Activated CD4-positive, alpha-beta memory T cell treated with anti-CD3 and anti-CD28 coated beads, Interleukin-2, amount 10 ng/mL, durations not matched to agents 7 days and 5 days (primary cell): ENCODE measurements at regions not wholly inside any gene's neighbourhood (a gene's known extent, or its start where the extent isn't known, plus 50 kb on each side); places are given as distances from the start of the nearest gene placed in this dataset.

Source experiments
- CTCF ChIA-PET: fragments of 350-600 bp; sonication (Branson Sonifier 250); formaldehyde crosslinking; loops from one replicate; lab custom pipeline; 2021; ENCODE audit warnings: antibody characterized with exemption, inconsistent platforms; lab: Charles Lee
- POLR2A ChIA-PET: fragments of 350-600 bp; sonication (Branson Sonifier 250); formaldehyde crosslinking; loops from one replicate; lab custom pipeline; 2021; ENCODE audit warnings: antibody characterized with exemption; lab: Charles Lee
- DNase-seq: peaks from one replicate; pipeline ENCODE4 v3.0.0-alpha.2; 2020
- H3K27ac Mint-ChIP-seq: one replicate; pipeline ENCODE4 v1.8.0; 2021; ENCODE audit warnings: mild to moderate bottlenecking, mixed read lengths
- H3K27me3 Mint-ChIP-seq: one replicate; pipeline ENCODE4 v1.8.0; 2021; ENCODE audit warnings: mixed read lengths
- H3K36me3 Mint-ChIP-seq: one replicate; pipeline ENCODE4 v1.8.0; 2021; ENCODE audit warnings: low read depth, mixed read lengths
- H3K4me1 Mint-ChIP-seq: one replicate; pipeline ENCODE4 v1.8.0; 2021; ENCODE audit warnings: mixed read lengths
- H3K4me3 Mint-ChIP-seq: one replicate; pipeline ENCODE4 v1.8.0; 2021; ENCODE audit warnings: mild to moderate bottlenecking, mixed read lengths
- H3K9me3 Mint-ChIP-seq: one replicate; pipeline ENCODE4 v1.8.0; 2021; ENCODE audit warnings: mixed read lengths

- POLR2A ChIA-PET = no interaction called here
- H3K36me3 Mint-ChIP-seq = no peaks in the 10 kb centered on the region
- DNase-seq = no peak
- CTCF ChIA-PET = no interaction called here
- H3K4me1 Mint-ChIP-seq = no peaks in the 10 kb centered on the region
- peaks cover 3% of the 10 kb centered on the region for H3K9me3 Mint-ChIP-seq
- H3K4me3 Mint-ChIP-seq = no peak overlapping the region
- no peaks in the 10 kb centered on the region for H3K27me3 Mint-ChIP-seq
- no peak overlapping the region for H3K27ac Mint-ChIP-seq
Observed at GRCh38 chr4:162352580-162353107, 188.8 kb upstream of the FSTL5 start.

GRCh38 chr4:162350331-162350730, 186.5 kb upstream of the FSTL5 start:
- no peak overlapping the region for H3K27ac Mint-ChIP-seq
- H3K4me1 Mint-ChIP-seq = no peaks in the 10 kb centered on the region
- ChIA-PET CTCF (no interaction called here), POLR2A (no interaction called here)
- DNase-seq = no peak
- no peak overlapping the region for H3K4me3 Mint-ChIP-seq
- peaks cover 3% of the 10 kb centered on the region for H3K9me3 Mint-ChIP-seq
- H3K36me3 Mint-ChIP-seq = no peaks in the 10 kb centered on the region
- no peaks in the 10 kb centered on the region for H3K27me3 Mint-ChIP-seq

DNA sequence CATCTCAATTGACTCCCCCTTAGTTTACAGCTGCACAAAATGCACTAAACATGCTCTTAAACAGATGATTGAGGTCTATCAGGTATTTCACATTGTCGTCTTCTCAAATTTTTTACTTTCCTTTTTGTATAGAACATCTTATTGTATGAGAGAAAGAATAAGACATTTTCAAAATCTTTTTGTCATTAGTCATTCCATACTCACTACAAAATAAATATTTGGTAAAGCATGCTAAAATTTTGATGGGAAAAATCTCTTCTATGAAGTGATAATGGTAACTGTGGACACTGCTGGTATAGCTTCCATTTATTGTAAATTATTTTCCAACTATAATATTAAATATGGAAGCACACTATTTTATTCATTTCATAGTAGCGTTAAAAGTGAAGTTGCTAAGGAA, 185.6 kb upstream of the FSTL5 start:
- H3K4me3 Mint-ChIP-seq = no peak overlapping the region
- CTCF ChIA-PET = no interaction called here
- H3K9me3 Mint-ChIP-seq = peaks cover 3% of the 10 kb centered on the region
- no peak for DNase-seq
- no peaks in the 10 kb centered on the region for H3K4me1 Mint-ChIP-seq
- H3K36me3 Mint-ChIP-seq = no peaks in the 10 kb centered on the region
- H3K27ac Mint-ChIP-seq = no peak overlapping the region
- no peaks in the 10 kb centered on the region for H3K27me3 Mint-ChIP-seq
- POLR2A ChIA-PET = no interaction called here

DNA sequence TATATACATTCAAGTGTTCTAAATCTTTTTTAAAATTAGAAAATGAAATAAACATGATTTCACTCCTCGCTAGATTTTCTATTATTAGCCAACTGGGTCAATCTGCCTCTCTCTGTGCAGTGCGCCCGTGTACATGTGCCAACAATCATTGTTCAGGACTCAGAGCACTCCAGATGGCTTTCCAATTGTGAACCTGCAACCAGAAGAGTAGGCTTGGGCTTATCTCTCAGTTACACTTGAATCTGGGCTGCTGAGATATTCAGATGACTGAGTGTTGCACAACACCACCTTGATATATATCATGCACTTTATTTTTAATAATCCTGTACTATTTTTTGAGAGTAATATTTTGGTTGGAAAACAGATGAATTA, 184.0 kb upstream of the FSTL5 start:
- ChIA-PET POLR2A (no interaction called here), CTCF (no interaction called here)
- Mint-ChIP-seq H3K9me3 (peaks cover 3% of the 10 kb centered on the region), H3K4me3 (no peak overlapping the region), H3K27ac (no peak overlapping the region), H3K36me3 (no peaks in the 10 kb centered on the region), H3K27me3 (no peaks in the 10 kb centered on the region), H3K4me1 (no peaks in the 10 kb centered on the region)
- no peak for DNase-seq

- ChIA-PET CTCF (no interaction called here), POLR2A (no interaction called here)
- Mint-ChIP-seq H3K36me3 (no peaks in the 10 kb centered on the region), H3K4me3 (no peak overlapping the region), H3K4me1 (no peaks in the 10 kb centered on the region), H3K9me3 (peaks cover 3% of the 10 kb centered on the region), H3K27ac (no peak overlapping the region), H3K27me3 (no peaks in the 10 kb centered on the region)
- DNase-seq = no peak
Observed at GRCh38 chr4:162347156-162347841, 183.5 kb upstream of the FSTL5 start.

- no peak for DNase-seq
- no peaks in the 10 kb centered on the region for H3K27me3 Mint-ChIP-seq
- H3K4me1 Mint-ChIP-seq = no peaks in the 10 kb centered on the region
- ChIA-PET CTCF (no interaction called here), POLR2A (no interaction called here)
- H3K36me3 Mint-ChIP-seq = no peaks in the 10 kb centered on the region
- H3K4me3 Mint-ChIP-seq = no peak overlapping the region
- no peaks in the 10 kb centered on the region for H3K9me3 Mint-ChIP-seq
- H3K27ac Mint-ChIP-seq = no peak overlapping the region
Observed at GRCh38 chr4:162343967-162344366, 180.2 kb upstream of the FSTL5 start.

GRCh38 chr4:162341533-162341932, 177.7 kb upstream of the FSTL5 start:
- Mint-ChIP-seq H3K27me3 (no peaks in the 10 kb centered on the region), H3K4me3 (no peak overlapping the region), H3K4me1 (no peaks in the 10 kb centered on the region), H3K27ac (no peak overlapping the region), H3K36me3 (no peaks in the 10 kb centered on the region), H3K9me3 (peaks cover 2% of the 10 kb centered on the region)
- ChIA-PET POLR2A (no interaction called here), CTCF (no interaction called here)
- DNase-seq = no peak

DNA sequence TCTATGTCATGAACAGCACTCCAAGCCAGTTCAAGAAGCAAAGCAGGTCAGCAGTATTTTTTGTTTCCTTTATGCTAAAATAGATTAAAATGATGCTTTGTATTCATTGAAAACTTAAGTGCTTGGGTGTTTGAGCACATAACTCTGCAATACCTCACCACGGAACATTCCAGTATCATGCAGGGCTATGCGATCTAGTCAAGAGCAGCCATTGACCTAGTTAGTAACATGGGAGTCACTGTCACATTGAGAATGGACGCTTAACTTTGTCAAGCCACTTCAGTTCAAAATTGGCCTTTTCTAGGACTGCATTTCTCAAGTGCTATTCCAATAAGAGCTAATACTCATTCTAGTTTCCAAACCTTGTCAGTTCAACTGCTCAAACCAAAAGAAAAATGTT, 160.1 kb upstream of the FSTL5 start:
- no peaks in the 10 kb centered on the region for H3K27me3 Mint-ChIP-seq
- CTCF ChIA-PET = no interaction called here
- H3K27ac Mint-ChIP-seq = no peak overlapping the region
- DNase-seq = no peak
- no peak overlapping the region for H3K4me3 Mint-ChIP-seq
- no peaks in the 10 kb centered on the region for H3K36me3 Mint-ChIP-seq
- H3K9me3 Mint-ChIP-seq = no peaks in the 10 kb centered on the region
- POLR2A ChIA-PET = no interaction called here
- no peaks in the 10 kb centered on the region for H3K4me1 Mint-ChIP-seq

- Mint-ChIP-seq H3K36me3 (no peaks in the 10 kb centered on the region), H3K4me3 (no peak overlapping the region), H3K4me1 (no peaks in the 10 kb centered on the region), H3K9me3 (peaks cover 2% of the 10 kb centered on the region), H3K27ac (no peak overlapping the region), H3K27me3 (no peaks in the 10 kb centered on the region)
- POLR2A ChIA-PET = no interaction called here
- DNase-seq = no peak
- CTCF ChIA-PET = no interaction called here
Observed at GRCh38 chr4:162322054-162322453, 158.3 kb upstream of the FSTL5 start.

GRCh38 chr4:162285753-162286152, 122.0 kb upstream of the FSTL5 start:
- Mint-ChIP-seq H3K4me1 (no peaks in the 10 kb centered on the region), H3K36me3 (no peaks in the 10 kb centered on the region), H3K27ac (no peak overlapping the region), H3K4me3 (no peak overlapping the region), H3K27me3 (no peaks in the 10 kb centered on the region), H3K9me3 (peaks cover 4% of the 10 kb centered on the region)
- no peak for DNase-seq
- CTCF ChIA-PET = no interaction called here
- POLR2A ChIA-PET = no interaction called here

DNA sequence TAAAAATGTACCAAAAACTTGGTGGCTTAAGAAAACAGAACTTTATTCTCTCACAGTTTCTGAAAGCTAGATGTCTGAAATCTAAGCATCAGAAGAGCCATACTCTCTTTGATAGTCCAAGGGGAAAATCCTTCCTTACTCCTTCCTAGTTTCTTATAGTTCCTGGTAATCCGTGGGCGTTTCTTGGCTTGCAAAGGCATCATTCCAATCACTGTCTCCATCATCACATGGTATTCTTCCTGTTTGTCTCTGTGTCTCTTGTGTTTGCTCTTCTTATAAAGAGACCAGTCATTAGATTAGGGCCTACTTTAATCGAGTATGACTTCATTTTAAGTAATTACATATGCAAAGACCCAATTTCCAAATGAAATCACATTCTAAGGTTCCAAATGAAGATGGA, 118.9 kb upstream of the FSTL5 start:
- ChIA-PET CTCF (no interaction called here), POLR2A (no interaction called here)
- no peak overlapping the region for H3K4me3 Mint-ChIP-seq
- no peaks in the 10 kb centered on the region for H3K27me3 Mint-ChIP-seq
- no peaks in the 10 kb centered on the region for H3K9me3 Mint-ChIP-seq
- H3K36me3 Mint-ChIP-seq = no peaks in the 10 kb centered on the region
- no peak overlapping the region for H3K27ac Mint-ChIP-seq
- no peak for DNase-seq
- no peaks in the 10 kb centered on the region for H3K4me1 Mint-ChIP-seq

DNA sequence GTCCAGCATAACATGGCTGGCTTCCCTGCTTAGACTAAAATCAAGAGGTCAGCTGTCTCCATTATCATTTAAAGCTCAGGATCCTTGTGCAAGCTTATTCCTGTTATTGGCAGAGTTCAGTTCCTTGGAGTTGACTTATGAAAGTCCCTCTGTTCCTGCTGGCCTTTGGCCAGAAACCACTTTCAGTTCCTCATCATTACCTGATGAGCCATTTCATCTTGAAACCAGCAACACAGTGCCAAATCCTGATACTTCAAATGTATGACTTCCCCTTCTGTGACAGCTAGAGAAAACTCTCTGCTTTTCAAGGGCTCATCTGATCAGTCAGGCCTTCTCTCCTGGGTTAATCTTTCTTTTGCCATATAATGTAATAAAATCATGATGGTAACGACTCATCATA, 110.6 kb upstream of the FSTL5 start:
- no peak for DNase-seq
- Mint-ChIP-seq H3K4me3 (no peak overlapping the region), H3K27me3 (no peaks in the 10 kb centered on the region), H3K9me3 (no peaks in the 10 kb centered on the region), H3K27ac (no peak overlapping the region), H3K36me3 (no peaks in the 10 kb centered on the region), H3K4me1 (no peaks in the 10 kb centered on the region)
- ChIA-PET CTCF (no interaction called here), POLR2A (no interaction called here)

DNA sequence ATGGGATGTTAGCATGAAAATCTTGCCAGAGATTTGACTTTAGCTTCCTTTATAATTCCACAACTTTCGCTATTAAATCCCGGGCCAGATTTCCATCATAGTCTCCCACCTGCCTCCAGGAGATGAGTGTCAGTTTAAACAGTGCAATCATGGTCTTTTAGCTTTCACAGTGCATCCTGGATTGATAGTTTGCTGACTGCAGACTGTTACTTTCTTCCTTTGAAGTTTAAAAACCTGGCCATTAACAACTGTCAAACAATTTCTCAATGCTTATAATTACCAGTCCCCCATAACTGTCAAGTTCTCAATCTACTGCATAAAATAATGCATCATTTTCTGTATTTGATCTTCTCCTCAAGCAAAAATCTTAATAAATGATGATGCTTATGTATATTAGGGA, 108.4 kb upstream of the FSTL5 start:
- no peak overlapping the region for H3K27ac Mint-ChIP-seq
- CTCF ChIA-PET = no interaction called here
- H3K4me1 Mint-ChIP-seq = no peaks in the 10 kb centered on the region
- DNase-seq = no peak
- H3K36me3 Mint-ChIP-seq = no peaks in the 10 kb centered on the region
- POLR2A ChIA-PET = no interaction called here
- no peak overlapping the region for H3K4me3 Mint-ChIP-seq
- H3K9me3 Mint-ChIP-seq = no peaks in the 10 kb centered on the region
- H3K27me3 Mint-ChIP-seq = no peaks in the 10 kb centered on the region

GRCh38 chr4:162268911-162269310, 105.1 kb upstream of the FSTL5 start:
- no peaks in the 10 kb centered on the region for H3K36me3 Mint-ChIP-seq

More at GRCh38 chr4:162268911-162269310, 105.1 kb upstream of the FSTL5 start:
- Mint-ChIP-seq H3K4me1 (no peaks in the 10 kb centered on the region), H3K9me3 (peaks cover 6% of the 10 kb centered on the region), H3K4me3 (no peak overlapping the region), H3K27ac (no peak overlapping the region), H3K27me3 (no peaks in the 10 kb centered on the region)
- DNase-seq = no peak
- CTCF ChIA-PET = no interaction called here
- POLR2A ChIA-PET = no interaction called here
